Ishikawa (cell line): ENCODE measurements at regions not wholly inside any gene's neighbourhood (a gene's known extent, or its start where the extent isn't known, plus 50 kb on each side); places are given as distances from the start of the nearest gene placed in this dataset.

Source experiments
- EGR1 ChIP-seq: IDR thresholded peaks from 2 replicates; pipeline ENCODE4 v1.6.1; 2012
- EP300 ChIP-seq: IDR thresholded peaks from 2 replicates; pipeline ENCODE4 v1.6.1; 2012; ENCODE audit warnings: borderline replicate concordance
- FOXM1 ChIP-seq: IDR thresholded peaks from 2 replicates; pipeline ENCODE4 v1.6.1; 2012; ENCODE audit warnings: low read depth, borderline replicate concordance
- TAF1 ChIP-seq: IDR thresholded peaks from 2 replicates; pipeline ENCODE4 v1.6.1; 2012; ENCODE audit warnings: low read depth, mild to moderate bottlenecking
- TEAD4 ChIP-seq: IDR thresholded peaks from 2 replicates; pipeline ENCODE4 v1.6.1; 2012

- TF ChIP-seq FOXM1 (no peak), EP300 (no peak), TEAD4 (no peak), TAF1 (no peak), EGR1 (no peak)
Measured at GRCh38 chr18:56319953-56320352, 318.4 kb downstream of the TXNL1 start.
